ENCODE measurements at regions not wholly inside any gene's neighbourhood (a gene's known extent, or its start where the extent isn't known, plus 50 kb on each side); places are given as distances from the start of the nearest gene placed in this dataset.
"Not testable (repeated sequence)": the region's sequence is repeated elsewhere in the genome, so short reads cannot be mapped to it uniquely, and the experiment has no call there.

GRCh38 chr5:152529440-152529839 is 124.4 kb upstream of the NMUR2 start:
- DNase-seq: no peak

- peak; percentile 81 for DNase-seq
These were observed 127.6 kb upstream of the NMUR2 start for GRCh38 chr5:152532714-152533113.

GRCh38 chr5:152534641-152535040 is 129.6 kb upstream of the NMUR2 start:
- no peak for DNase-seq

- DNase-seq: no peak
These were observed 137.7 kb upstream of the NMUR2 start for GRCh38 chr5:152542741-152543140.

- DNase-seq: no peak
These were observed 141.4 kb upstream of the NMUR2 start for GRCh38 chr5:152546493-152546892.

- no peak for DNase-seq
These were observed 142.1 kb upstream of the NMUR2 start for GRCh38 chr5:152547202-152547601.

GRCh38 chr5:152549709-152550108 is 144.6 kb upstream of the NMUR2 start:
- no peak for DNase-seq

GRCh38 chr5:152551061-152551460 is 146.0 kb upstream of the NMUR2 start:
- DNase-seq: no peak

- peak; percentile 87 for DNase-seq
These were observed 151.7 kb upstream of the NMUR2 start for GRCh38 chr5:152556784-152557183.

GRCh38 chr5:152560512-152561137 is 155.5 kb upstream of the NMUR2 start:
- DNase-seq: peak; percentile 65

GRCh38 chr5:152568016-152568415 is 162.9 kb upstream of the NMUR2 start:
- DNase-seq: peak; percentile 41

- no peak for DNase-seq
These were observed 167.7 kb upstream of the NMUR2 start for GRCh38 chr5:152572812-152573211.

GRCh38 chr5:152584103-152584502 is 179.0 kb upstream of the NMUR2 start:
- DNase-seq: no peak

GRCh38 chr5:152592416-152592815 is 187.3 kb upstream of the NMUR2 start:
- no peak for DNase-seq

GRCh38 chr5:152593388-152593787 is 188.3 kb upstream of the NMUR2 start:
- DNase-seq: no peak

GRCh38 chr5:152595405-152595804 is 190.3 kb upstream of the NMUR2 start:
- DNase-seq: peak; percentile 50

- no peak for DNase-seq
These were observed 194.0 kb upstream of the NMUR2 start for GRCh38 chr5:152599096-152599495.

- DNase-seq: no peak
These were observed 197.0 kb upstream of the NMUR2 start for GRCh38 chr5:152601806-152602732.

- DNase-seq: not testable (repeated sequence)
These were observed 201.0 kb upstream of the NMUR2 start for GRCh38 chr5:152606050-152606449.

GRCh38 chr5:152606776-152607364 is 201.8 kb upstream of the NMUR2 start:
- DNase-seq: no peak

- DNase-seq: no peak
These were observed 202.5 kb upstream of the NMUR2 start for GRCh38 chr5:152607401-152608160.

- no peak for DNase-seq
These were observed 203.4 kb upstream of the NMUR2 start for GRCh38 chr5:152608458-152608857.

- no peak for DNase-seq
These were observed 214.7 kb upstream of the NMUR2 start for GRCh38 chr5:152619756-152620155.
